HEK293 (cell line): ENCODE measurements at regions not wholly inside any gene's neighbourhood (a gene's known extent, or its start where the extent isn't known, plus 50 kb on each side); places are given as distances from the start of the nearest gene placed in this dataset.

Experiments
- CTCF ChIA-PET: fragments of 350-600 bp; formaldehyde crosslinking; extraction: SDS; loops from one replicate; lab custom pipeline; 2021; ENCODE audit warnings: antibody characterized with exemption; lab: Yijun Ruan, JAX
- POLR2A ChIA-PET: fragments of 300-600 bp; formaldehyde crosslinking; extraction: SDS; loops from one replicate; lab custom pipeline; 2020; ENCODE audit warnings: antibody characterized with exemption, inconsistent platforms; lab: Yijun Ruan, JAX
- H3K27ac ChIP-seq: fragments of 200-500 bp; sonication (Bioruptor generic); 2 replicates; pipeline ENCODE4 v1.5.1; 2014; ENCODE audit warnings: low read depth, low read length, control low read depth, inconsistent platforms; ENCODE audit errors: extremely low read depth
- H3K36me3 ChIP-seq, 2 experiments: fragments of 200-500 bp in 1 of 2; sonication (Bioruptor generic) in 1 of 2; 1 replicate in 1 of 2; 2 replicates in 1 of 2; pipeline ENCODE4 v1.5.1; 2014 to 2017; ENCODE audit warnings: inconsistent platforms in 2 of 2, low read length in 2 of 2; ENCODE audit not compliant: control insufficient read depth in 2 of 2, insufficient read depth in 1 of 2
- H3K4me1 ChIP-seq: fragments of 200-500 bp; sonication (Bioruptor generic); 2 replicates; pipeline ENCODE4 v1.5.1; 2014; ENCODE audit warnings: mild to moderate bottlenecking, low read length, inconsistent platforms; ENCODE audit not compliant: control insufficient read depth, insufficient read depth
- H3K4me3 ChIP-seq: 2 replicates; pipeline ENCODE4 v1.5.1; 2011; ENCODE audit warnings: low read depth, mild to moderate bottlenecking, control low read depth, low read length, moderate library complexity
- H3K9me3 ChIP-seq: fragments of 200-500 bp; sonication (Bioruptor generic); 2 replicates; pipeline ENCODE4 v1.5.1; 2014; ENCODE audit warnings: low read depth, low read length, inconsistent platforms; ENCODE audit not compliant: control insufficient read depth, insufficient read depth
- BCL11A ChIP-seq: fragments of 450-650 bp; formaldehyde crosslinking; IDR thresholded peaks from 2 replicates; pipeline ENCODE4 v1.5.1; 2016; ENCODE audit warnings: low read depth, missing biosample characterization, missing genetic modification characterization
- HOXA7 ChIP-seq: sonication (generic); formaldehyde crosslinking; IDR thresholded peaks from 2 replicates; pipeline ENCODE4 v1.8.1; 2022; ENCODE audit warnings: missing genetic modification reagents, borderline replicate concordance
- KLF16 ChIP-seq: fragments of 450-650 bp; formaldehyde crosslinking; IDR thresholded peaks from 2 replicates; pipeline ENCODE4 v1.5.1; 2017; ENCODE audit warnings: missing biosample characterization, missing genetic modification characterization
- MZF1 ChIP-seq: fragments of 450-650 bp; formaldehyde crosslinking; IDR thresholded peaks from 2 replicates; pipeline ENCODE4 v1.5.1; 2017; ENCODE audit warnings: missing biosample characterization, missing genetic modification characterization, borderline replicate concordance
- SCRT1 ChIP-seq: fragments of 450-650 bp; formaldehyde crosslinking; IDR thresholded peaks from 2 replicates; pipeline ENCODE4 v1.5.1; 2016; ENCODE audit warnings: missing biosample characterization, missing genetic modification characterization, borderline replicate concordance
- ZIC2 ChIP-seq: fragments of 450-650 bp; formaldehyde crosslinking; IDR thresholded peaks from 2 replicates; pipeline ENCODE4 v1.5.1; 2016; ENCODE audit warnings: missing biosample characterization, missing genetic modification characterization
- ZNF10 ChIP-seq: fragments of 450-650 bp; formaldehyde crosslinking; IDR thresholded peaks from 2 replicates; pipeline ENCODE4 v1.5.1; 2017; ENCODE audit warnings: missing biosample characterization, missing genetic modification characterization
- ZNF140 ChIP-seq: fragments of 450-650 bp; formaldehyde crosslinking; IDR thresholded peaks from 2 replicates; pipeline ENCODE4 v1.5.1; 2016; ENCODE audit warnings: missing biosample characterization, missing genetic modification characterization
- ZNF23 ChIP-seq: fragments of 450-650 bp; formaldehyde crosslinking; IDR thresholded peaks from 2 replicates; pipeline ENCODE4 v1.5.1; 2016; ENCODE audit warnings: missing biosample characterization, missing genetic modification characterization, borderline replicate concordance
- ZNF239 ChIP-seq: fragments of 450-650 bp; formaldehyde crosslinking; IDR thresholded peaks from 2 replicates; pipeline ENCODE4 v1.5.1; 2016; ENCODE audit warnings: missing biosample characterization, missing genetic modification characterization
- ZNF292 ChIP-seq: fragments of 450-650 bp; formaldehyde crosslinking; IDR thresholded peaks from 2 replicates; pipeline ENCODE4 v1.5.1; 2016; ENCODE audit warnings: low read depth, missing biosample characterization, missing genetic modification characterization, borderline replicate concordance
- ZNF324 ChIP-seq: fragments of 450-650 bp; formaldehyde crosslinking; IDR thresholded peaks from 2 replicates; pipeline ENCODE4 v1.5.1; 2016; ENCODE audit warnings: missing biosample characterization, missing genetic modification characterization
- ZNF366 ChIP-seq: fragments of 450-650 bp; formaldehyde crosslinking; conservative IDR thresholded peaks from 2 replicates; pipeline ENCODE4 v1.5.1; 2016; ENCODE audit warnings: missing biosample characterization, missing genetic modification characterization
- ZNF530 ChIP-seq: fragments of 450-650 bp; formaldehyde crosslinking; IDR thresholded peaks from 2 replicates; pipeline ENCODE4 v1.5.1; 2016; ENCODE audit warnings: low read depth, missing biosample characterization, missing genetic modification characterization
- ZNF555 ChIP-seq: fragments of 450-650 bp; formaldehyde crosslinking; conservative IDR thresholded peaks from 2 replicates; pipeline ENCODE4 v1.5.1; 2017; ENCODE audit warnings: missing biosample characterization, mild to moderate bottlenecking, missing genetic modification characterization, inconsistent platforms
- ZNF558 ChIP-seq: fragments of 450-650 bp; formaldehyde crosslinking; IDR thresholded peaks from 2 replicates; pipeline ENCODE4 v1.5.1; 2016; ENCODE audit warnings: missing biosample characterization, missing genetic modification characterization
- ZNF560 ChIP-seq: fragments of 450-650 bp; formaldehyde crosslinking; IDR thresholded peaks from 2 replicates; pipeline ENCODE4 v1.5.1; 2017; ENCODE audit warnings: missing biosample characterization, missing genetic modification characterization, borderline replicate concordance
- ZNF561 ChIP-seq: fragments of 450-650 bp; IDR thresholded peaks from 2 replicates; pipeline ENCODE4 v1.5.1; 2018; ENCODE audit warnings: missing biosample characterization, missing genetic modification characterization, borderline replicate concordance
- ZNF654 ChIP-seq: fragments of 450-650 bp; formaldehyde crosslinking; IDR thresholded peaks from 2 replicates; pipeline ENCODE4 v1.5.1; 2016; ENCODE audit warnings: low read depth, missing biosample characterization, missing genetic modification characterization
- ZNF660 ChIP-seq: fragments of 450-650 bp; IDR thresholded peaks from 2 replicates; pipeline ENCODE4 v1.5.1; 2018; ENCODE audit warnings: missing biosample characterization, mild to moderate bottlenecking, missing genetic modification characterization
- ZNF701 ChIP-seq: fragments of 450-650 bp; formaldehyde crosslinking; IDR thresholded peaks from 2 replicates; pipeline ENCODE4 v1.5.1; 2016; ENCODE audit warnings: missing biosample characterization, missing genetic modification characterization
- ZNF768 ChIP-seq: fragments of 450-650 bp; formaldehyde crosslinking; IDR thresholded peaks from 2 replicates; pipeline ENCODE4 v1.5.1; 2018; ENCODE audit warnings: missing biosample characterization, mild to moderate bottlenecking, missing genetic modification characterization
- ZNF837 ChIP-seq: fragments of 450-650 bp; formaldehyde crosslinking; IDR thresholded peaks from 2 replicates; pipeline ENCODE4 v1.5.1; 2016; ENCODE audit warnings: missing biosample characterization, missing genetic modification characterization
- TF ChIP-seq, protein P1 (sequence below): fragments of 450-650 bp; formaldehyde crosslinking; IDR thresholded peaks from 2 replicates; pipeline ENCODE4 v1.5.1; 2016; ENCODE audit warnings: missing biosample characterization, missing genetic modification characterization
- TF ChIP-seq, protein P2 (sequence below): fragments of 450-650 bp; formaldehyde crosslinking; IDR thresholded peaks from 2 replicates; pipeline ENCODE4 v1.5.1; 2016; ENCODE audit warnings: missing biosample characterization, missing genetic modification characterization

GRCh38 chr3:44055951-44056350 is 185.7 kb upstream of the TOPAZ1 start:
- ChIA-PET POLR2A (no interaction called here), CTCF (no interaction called here)
- no peaks in the 10 kb centered on the region for H3K36me3 ChIP-seq
- no peak overlapping the region for H3K4me3 ChIP-seq
- no peak overlapping the region for H3K27ac ChIP-seq
- TF ChIP-seq ZNF292 (tag by site-specific recombination) (no peak), ZNF530 (tag by site-specific recombination) (no peak), SCRT1 (tag by site-specific recombination) (no peak), ZNF558 (tag by site-specific recombination) (no peak), ZNF239 (no peak), ZNF23 (no peak), MZF1 (no peak), KLF16 (tag by site-specific recombination) (no peak), BCL11A (tag by site-specific recombination) (no peak), ZNF701 (tag by site-specific recombination) (no peak), ZNF366 (tag by site-specific recombination) (no peak), ZNF837 (no peak), ZNF561 (tag by site-specific recombination) (no peak), HOXA7 (CRISPR knock-in tag) (no peak), ZNF560 (tag by site-specific recombination) (no peak), ZNF324 (tag by site-specific recombination) (no peak)
- TF ChIP-seq, protein P1, sequence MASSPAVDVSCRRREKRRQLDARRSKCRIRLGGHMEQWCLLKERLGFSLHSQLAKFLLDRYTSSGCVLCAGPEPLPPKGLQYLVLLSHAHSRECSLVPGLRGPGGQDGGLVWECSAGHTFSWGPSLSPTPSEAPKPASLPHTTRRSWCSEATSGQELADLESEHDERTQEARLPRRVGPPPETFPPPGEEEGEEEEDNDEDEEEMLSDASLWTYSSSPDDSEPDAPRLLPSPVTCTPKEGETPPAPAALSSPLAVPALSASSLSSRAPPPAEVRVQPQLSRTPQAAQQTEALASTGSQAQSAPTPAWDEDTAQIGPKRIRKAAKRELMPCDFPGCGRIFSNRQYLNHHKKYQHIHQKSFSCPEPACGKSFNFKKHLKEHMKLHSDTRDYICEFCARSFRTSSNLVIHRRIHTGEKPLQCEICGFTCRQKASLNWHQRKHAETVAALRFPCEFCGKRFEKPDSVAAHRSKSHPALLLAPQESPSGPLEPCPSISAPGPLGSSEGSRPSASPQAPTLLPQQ (tag by site-specific recombination): no peak
- TF ChIP-seq, protein P2, sequence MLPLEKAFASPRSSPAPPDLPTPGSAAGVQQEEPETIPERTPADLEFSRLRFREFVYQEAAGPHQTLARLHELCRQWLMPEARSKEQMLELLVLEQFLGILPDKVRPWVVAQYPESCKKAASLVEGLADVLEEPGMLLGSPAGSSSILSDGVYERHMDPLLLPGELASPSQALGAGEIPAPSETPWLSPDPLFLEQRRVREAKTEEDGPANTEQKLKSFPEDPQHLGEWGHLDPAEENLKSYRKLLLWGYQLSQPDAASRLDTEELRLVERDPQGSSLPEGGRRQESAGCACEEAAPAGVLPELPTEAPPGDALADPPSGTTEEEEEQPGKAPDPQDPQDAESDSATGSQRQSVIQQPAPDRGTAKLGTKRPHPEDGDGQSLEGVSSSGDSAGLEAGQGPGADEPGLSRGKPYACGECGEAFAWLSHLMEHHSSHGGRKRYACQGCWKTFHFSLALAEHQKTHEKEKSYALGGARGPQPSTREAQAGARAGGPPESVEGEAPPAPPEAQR (tag by site-specific recombination): no peak
- H3K9me3 ChIP-seq: no peaks in the 10 kb centered on the region
- no peaks in the 10 kb centered on the region for H3K4me1 ChIP-seq

DNA sequence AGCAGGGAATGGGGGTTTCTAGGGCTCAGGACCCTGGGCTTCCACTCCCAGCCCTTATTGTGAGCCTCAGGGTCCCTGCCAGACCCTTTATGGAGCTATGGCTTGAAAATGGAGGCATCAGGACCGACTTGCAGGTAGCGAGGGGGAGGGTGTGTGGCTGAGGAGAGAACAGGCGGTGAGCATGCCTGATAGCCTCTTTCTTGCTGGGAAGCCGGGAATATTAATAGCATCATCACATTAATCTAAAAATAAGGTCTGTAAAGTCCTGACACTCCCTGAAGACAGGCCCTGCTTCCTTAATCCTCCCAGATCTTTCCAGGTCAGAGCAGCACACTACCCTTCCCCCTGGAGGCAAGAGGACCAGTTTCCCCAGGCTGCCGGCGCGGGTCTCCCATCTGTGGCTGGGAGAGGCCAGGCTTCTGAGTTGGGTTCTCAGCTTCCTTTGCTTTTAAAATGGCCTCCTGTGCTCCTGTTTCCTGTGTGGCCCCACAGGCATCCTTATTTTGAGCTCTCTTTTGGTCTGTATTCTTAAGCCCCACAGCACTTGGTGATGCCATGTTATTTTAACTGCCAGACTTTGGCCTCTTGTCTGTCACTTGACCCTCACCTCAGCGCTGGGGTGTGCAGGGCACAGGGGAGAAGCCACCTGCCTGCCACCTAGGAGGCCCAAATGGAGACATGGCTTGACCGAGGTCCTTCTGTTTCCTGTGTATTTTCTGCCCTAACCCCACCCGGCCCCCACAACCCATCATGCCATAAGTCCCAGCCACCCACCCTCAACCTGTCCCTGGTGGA is 185.0 kb upstream of the TOPAZ1 start:
- Histone ChIP-seq H3K4me3 (no peak overlapping the region), H3K36me3 (no peaks in the 10 kb centered on the region), H3K9me3 (no peaks in the 10 kb centered on the region), H3K4me1 (no peaks in the 10 kb centered on the region), H3K27ac (no peak overlapping the region)
- ChIA-PET CTCF (no interaction called here), POLR2A (no interaction called here)
- TF ChIP-seq ZNF768 (tag by site-specific recombination): no peak
- no peak for TF ChIP-seq ZNF10 (tag by site-specific recombination)
- TF ChIP-seq ZNF660: no peak
- no peak for TF ChIP-seq ZNF140
- no peak for TF ChIP-seq ZIC2
- TF ChIP-seq ZNF555 (tag by site-specific recombination): no peak
- TF ChIP-seq ZNF654 (tag by site-specific recombination): no peak
